GM23338 (cell line): ENCODE measurements at regions not wholly inside any gene's neighbourhood (a gene's known extent, or its start where the extent isn't known, plus 50 kb on each side); places are given as distances from the start of the nearest gene placed in this dataset.

Experiments
- ATAC-seq: fragments of 200-7000 bp; cut with Tn5 transposase; 3 replicates; pipeline ENCODE4 v1.9.1; 2020
- DNase-seq: peaks from one replicate; pipeline ENCODE4 v3.0.0-alpha.2; 2015; ENCODE audit warnings: low spot score
- H2AFZ ChIP-seq: fragments of 200-600 bp; sonication (generic); 2 replicates; pipeline ENCODE4 v1.8.0; 2016; ENCODE audit warnings: antibody characterized with exemption, mild to moderate bottlenecking, moderate library complexity
- H3F3A ChIP-seq: fragments of 200-600 bp; sonication (generic); replicated peaks from 2 replicates; pipeline ENCODE4 v1.8.0; 2017; ENCODE audit warnings: antibody characterized with exemption, mixed run types, low read depth
- H3K27ac ChIP-seq: fragments of 200-600 bp; sonication (generic); 2 replicates; pipeline ENCODE4 v1.6.1; 2016; ENCODE audit warnings: low read depth
- H3K27me3 ChIP-seq: fragments of 200-600 bp; sonication (generic); 2 replicates; pipeline ENCODE4 v1.8.0; 2016; ENCODE audit warnings: mild to moderate bottlenecking, mixed run types, moderate library complexity; ENCODE audit not compliant: insufficient read depth
- H3K36me3 ChIP-seq: fragments of 200-600 bp; sonication (generic); 2 replicates; pipeline ENCODE4 v1.8.0; 2016; ENCODE audit warnings: mild to moderate bottlenecking; ENCODE audit not compliant: insufficient read depth
- H3K4me1 ChIP-seq: fragments of 200-600 bp; sonication (generic); 2 replicates; pipeline ENCODE4 v1.8.0; 2016; ENCODE audit warnings: mild to moderate bottlenecking, moderate library complexity; ENCODE audit not compliant: insufficient read depth
- H3K4me2 ChIP-seq: fragments of 200-600 bp; sonication (generic); 2 replicates; pipeline ENCODE4 v1.7.1; 2017; ENCODE audit warnings: mixed run types
- H3K4me3 ChIP-seq: fragments of 200-600 bp; sonication (generic); 2 replicates; pipeline ENCODE4 v1.6.1; 2016; ENCODE audit warnings: mixed run types
- H3K79me2 ChIP-seq: fragments of 200-600 bp; sonication (generic); replicated peaks from 2 replicates; pipeline ENCODE4 v1.8.0; 2017; ENCODE audit warnings: mild to moderate bottlenecking; ENCODE audit not compliant: insufficient read depth
- H3K9me2 ChIP-seq: fragments of 200-600 bp; sonication (generic); 2 replicates; pipeline ENCODE4 v1.8.0; 2017; ENCODE audit not compliant: insufficient read depth
- H4K20me1 ChIP-seq: fragments of 200-600 bp; sonication (generic); replicated peaks from 2 replicates; pipeline ENCODE4 v1.8.0; 2017; ENCODE audit warnings: mild to moderate bottlenecking; ENCODE audit not compliant: insufficient read depth
- H3K27ac Mint-ChIP-seq: 2 replicates; pipeline ENCODE4 v1.8.0; 2020; ENCODE audit warnings: inconsistent platforms, mild to moderate bottlenecking, moderate library complexity, mixed read lengths
- H3K27me3 Mint-ChIP-seq: 3 replicates; pipeline ENCODE4 v1.8.0; 2022; ENCODE audit warnings: low read depth, mild to moderate bottlenecking, moderate library complexity, mixed read lengths, inconsistent platforms; ENCODE audit not compliant: insufficient read depth, poor library complexity
- H3K36me3 Mint-ChIP-seq: 3 replicates; pipeline ENCODE4 v1.8.0; 2021; ENCODE audit warnings: low read depth, mild to moderate bottlenecking, inconsistent platforms, moderate library complexity, mixed read lengths
- H3K4me1 Mint-ChIP-seq: 3 replicates; pipeline ENCODE4 v1.8.0; 2020; ENCODE audit warnings: mild to moderate bottlenecking, inconsistent platforms, mixed read lengths
- H3K4me3 Mint-ChIP-seq: 3 replicates; pipeline ENCODE4 v1.8.0; 2021; ENCODE audit warnings: moderate library complexity, mild to moderate bottlenecking, inconsistent platforms, mixed read lengths
- H3K9me3 Mint-ChIP-seq: 3 replicates; pipeline ENCODE4 v1.8.0; 2020; ENCODE audit warnings: moderate library complexity, mild to moderate bottlenecking, inconsistent platforms, mixed read lengths
- CREB1 ChIP-seq: fragments of 250-450 bp; sonication (Bioruptor Pico); IDR thresholded peaks from 2 replicates; pipeline ENCODE4 v1.5.0; 2020; ENCODE audit warnings: low read depth, mild to moderate bottlenecking, moderate library complexity
- CTCF ChIP-seq, 2 experiments: fragments of 200-600 bp in 1 of 2; sonication (generic) in 1 of 2; conservative IDR thresholded peaks; 2 replicates each; pipeline versions ENCODE4 v1.5.1 to v1.6.1; 2016 to 2017; ENCODE audit warnings: antibody characterized with exemption in 2 of 2, low read depth in 2 of 2, mild to moderate bottlenecking in 2 of 2, moderate library complexity in 1 of 2
- ETS1 ChIP-seq: IDR thresholded peaks from 2 replicates; pipeline ENCODE4 v1.6.1; 2016; ENCODE audit warnings: antibody characterized with exemption
- EZH2 ChIP-seq: fragments of 200-600 bp; sonication (generic); IDR thresholded peaks from one replicate; pipeline ENCODE4 v1.8.0; 2017; ENCODE audit warnings: antibody characterized with exemption, mild to moderate bottlenecking, low read depth; ENCODE audit not compliant: unreplicated experiment
- EZH2phosphoT487 ChIP-seq: fragments of 200-600 bp; sonication (generic); IDR thresholded peaks from one replicate; pipeline ENCODE4 v1.8.1; 2018; ENCODE audit warnings: antibody characterized with exemption; ENCODE audit not compliant: unreplicated experiment
- JUNB ChIP-seq: IDR thresholded peaks from one replicate; pipeline ENCODE4 v1.6.1; 2016; ENCODE audit warnings: antibody characterized with exemption; ENCODE audit not compliant: unreplicated experiment
- NANOG ChIP-seq: IDR thresholded peaks from 2 replicates; pipeline ENCODE4 v1.6.1; 2016; ENCODE audit warnings: antibody characterized with exemption, borderline replicate concordance
- POLR2AphosphoS5 ChIP-seq: IDR thresholded peaks from 2 replicates; pipeline ENCODE4 v1.6.1; 2016; ENCODE audit warnings: antibody characterized with exemption, low read depth
- REST ChIP-seq: IDR thresholded peaks from one replicate; pipeline ENCODE4 v1.6.1; 2018; ENCODE audit warnings: antibody characterized with exemption; ENCODE audit not compliant: unreplicated experiment
- STAT1 ChIP-seq: IDR thresholded peaks from one replicate; pipeline ENCODE4 v1.6.1; 2016; ENCODE audit warnings: antibody characterized with exemption; ENCODE audit not compliant: unreplicated experiment
- ZNF114 ChIP-seq: fragments of 250-450 bp; sonication (Bioruptor Pico); IDR thresholded peaks from 2 replicates; pipeline ENCODE4 v1.5.0; 2020; ENCODE audit warnings: mild to moderate bottlenecking, moderate library complexity
- ZNF331 ChIP-seq: fragments of 250-450 bp; sonication (Bioruptor Pico); IDR thresholded peaks from 2 replicates; pipeline ENCODE4 v1.5.0; 2020; ENCODE audit warnings: low read depth, mild to moderate bottlenecking, moderate library complexity
- ZNF462 ChIP-seq: fragments of 250-450 bp; sonication (Bioruptor Pico); IDR thresholded peaks from 2 replicates; pipeline ENCODE4 v1.5.0; 2020; ENCODE audit warnings: mild to moderate bottlenecking, moderate library complexity

- H3K9me3 Mint-ChIP-seq, result no peaks in the 10 kb centered on the region
- no peaks in the 10 kb centered on the region for H3K36me3 Mint-ChIP-seq
- H3K4me1 ChIP-seq, result no peaks in the 10 kb centered on the region
- no peak overlapping the region for H3K4me3 Mint-ChIP-seq
- no peak overlapping the region for H3K27ac ChIP-seq
- no peak overlapping the region for H3K4me2 ChIP-seq
- no peaks in the 10 kb centered on the region for H3K9me2 ChIP-seq
- H3F3A ChIP-seq, result no peaks in the 10 kb centered on the region
- no peak overlapping the region for H3K27ac Mint-ChIP-seq
- DNase-seq, result no peak
- no peaks in the 10 kb centered on the region for H3K27me3 ChIP-seq
- no peak for ATAC-seq
- H3K27me3 Mint-ChIP-seq, result peaks cover 1% of the 10 kb centered on the region
- no peaks in the 10 kb centered on the region for H4K20me1 ChIP-seq
- H3K79me2 ChIP-seq, result no peaks in the 10 kb centered on the region
- no peaks in the 10 kb centered on the region for H3K36me3 ChIP-seq
- TF ChIP-seq EZH2phosphoT487 (no peak), STAT1 (no peak), NANOG (no peak), CREB1 (CRISPR knock-in tag) (no peak), POLR2AphosphoS5 (no peak), ZNF331 (no peak), ZNF462 (CRISPR knock-in tag) (no peak), ZNF114 (CRISPR knock-in tag) (no peak), CTCF (conservative IDR thresholded peaks at IDR 0.05; ENCODE audit: low read depth in 2 of 2) (no peak), JUNB (no peak), ETS1 (no peak), EZH2 (no peak), REST (no peak)
- no peaks in the 10 kb centered on the region for H3K4me1 Mint-ChIP-seq
- H2AFZ ChIP-seq, result no peak overlapping the region
- H3K4me3 ChIP-seq, result no peak overlapping the region
Measured at GRCh38 chr18:59993560-59993959, 93.8 kb downstream of the PMAIP1 start.
